IPS-20b (cell line): ENCODE measurements at regions not wholly inside any gene's neighbourhood (a gene's known extent, or its start where the extent isn't known, plus 50 kb on each side); places are given as distances from the start of the nearest gene placed in this dataset.

Source experiments
- H3K27ac ChIP-seq: one replicate; pipeline ENCODE4 v1.5.1; 2013; ENCODE audit warnings: low read length
- H3K27me3 ChIP-seq: 2 replicates; pipeline ENCODE4 v1.6.1; 2013; ENCODE audit warnings: mild to moderate bottlenecking, low read length, inconsistent platforms; ENCODE audit not compliant: insufficient read depth
- H3K36me3 ChIP-seq: 2 replicates; pipeline ENCODE4 v1.6.1; 2013; ENCODE audit warnings: low read depth, mild to moderate bottlenecking, inconsistent platforms, low read length, moderate library complexity; ENCODE audit not compliant: insufficient read depth
- H3K4me1 ChIP-seq: 2 replicates; pipeline ENCODE4 v1.6.1; 2013; ENCODE audit warnings: mild to moderate bottlenecking, control low read depth, inconsistent platforms, low read length, moderate library complexity; ENCODE audit not compliant: insufficient read depth
- H3K4me3 ChIP-seq: 2 replicates; pipeline ENCODE4 v1.5.1; 2013; ENCODE audit warnings: mild to moderate bottlenecking, low read length, inconsistent platforms
- H3K9ac ChIP-seq: 2 replicates; pipeline ENCODE4 v1.6.1; 2013; ENCODE audit warnings: low read depth, mild to moderate bottlenecking, inconsistent platforms, low read length, moderate library complexity
- H3K9me3 ChIP-seq: 2 replicates; pipeline ENCODE4 v1.6.1; 2013; ENCODE audit warnings: mild to moderate bottlenecking, low read depth, low read length, inconsistent platforms; ENCODE audit not compliant: insufficient read depth

DNA sequence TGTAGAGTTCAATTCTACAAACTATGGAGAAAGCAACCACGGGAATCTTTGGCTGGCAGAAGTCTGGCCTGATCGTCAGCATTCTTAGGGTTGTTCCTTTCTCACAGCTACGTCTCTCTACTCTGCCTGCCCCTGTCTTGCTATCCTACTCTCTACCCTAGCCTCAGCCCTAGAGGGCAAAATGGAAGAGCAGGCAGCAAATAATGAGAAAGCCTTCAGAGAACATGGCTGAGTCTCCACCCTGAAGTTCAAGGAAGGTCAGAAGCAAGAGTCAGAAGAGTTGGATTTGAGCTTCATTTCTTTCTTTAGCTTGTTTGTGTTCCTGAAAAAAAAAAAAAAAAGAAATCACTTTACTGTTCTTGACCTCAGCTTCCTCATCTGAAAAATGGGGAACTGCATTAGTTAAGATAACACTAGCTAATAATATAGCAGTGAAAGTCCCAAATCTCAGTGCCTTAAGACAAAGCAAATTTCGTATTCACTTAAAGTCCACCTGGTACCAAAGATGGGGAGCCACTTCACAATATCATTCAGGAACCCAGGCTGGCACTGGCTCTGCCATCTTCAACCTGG, 50.2 kb upstream of the CCND2 start:
- Histone ChIP-seq H3K4me3 (no peak overlapping the region), H3K36me3 (no peaks in the 10 kb centered on the region), H3K4me1 (no peaks in the 10 kb centered on the region), H3K27ac (no peak overlapping the region), H3K27me3 (no peaks in the 10 kb centered on the region), H3K9ac (no peak overlapping the region), H3K9me3 (peaks cover 7% of the 10 kb centered on the region; the same call in 1 of the 2 replicates)

DNA sequence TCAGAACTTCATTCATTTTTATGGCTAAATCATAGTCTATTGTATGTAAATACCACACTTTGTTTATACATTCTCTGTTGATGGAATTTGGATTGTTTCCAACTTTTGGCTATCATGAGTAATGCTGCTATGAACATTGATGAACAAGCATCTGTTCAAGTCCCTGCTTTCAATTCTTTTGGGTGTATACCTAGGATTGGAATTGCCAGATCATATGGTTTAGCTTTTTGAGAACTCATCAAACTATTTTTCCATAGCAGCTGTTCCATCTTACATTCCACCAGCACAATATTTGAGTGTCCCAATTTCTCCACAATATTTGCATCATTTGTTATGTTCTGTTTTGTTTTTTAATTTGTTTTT, 52.3 kb upstream of the CCND2 start:
- no peak overlapping the region for H3K9ac ChIP-seq
- no peaks in the 10 kb centered on the region for H3K27me3 ChIP-seq
- H3K9me3 ChIP-seq = peaks cover 7% of the 10 kb centered on the region; the same call in 1 of the 2 replicates
- H3K27ac ChIP-seq = no peak overlapping the region
- peaks cover 5% of the 10 kb centered on the region; the same call in 1 of the 2 replicates for H3K4me1 ChIP-seq
- no peaks in the 10 kb centered on the region for H3K36me3 ChIP-seq
- no peak overlapping the region for H3K4me3 ChIP-seq

DNA sequence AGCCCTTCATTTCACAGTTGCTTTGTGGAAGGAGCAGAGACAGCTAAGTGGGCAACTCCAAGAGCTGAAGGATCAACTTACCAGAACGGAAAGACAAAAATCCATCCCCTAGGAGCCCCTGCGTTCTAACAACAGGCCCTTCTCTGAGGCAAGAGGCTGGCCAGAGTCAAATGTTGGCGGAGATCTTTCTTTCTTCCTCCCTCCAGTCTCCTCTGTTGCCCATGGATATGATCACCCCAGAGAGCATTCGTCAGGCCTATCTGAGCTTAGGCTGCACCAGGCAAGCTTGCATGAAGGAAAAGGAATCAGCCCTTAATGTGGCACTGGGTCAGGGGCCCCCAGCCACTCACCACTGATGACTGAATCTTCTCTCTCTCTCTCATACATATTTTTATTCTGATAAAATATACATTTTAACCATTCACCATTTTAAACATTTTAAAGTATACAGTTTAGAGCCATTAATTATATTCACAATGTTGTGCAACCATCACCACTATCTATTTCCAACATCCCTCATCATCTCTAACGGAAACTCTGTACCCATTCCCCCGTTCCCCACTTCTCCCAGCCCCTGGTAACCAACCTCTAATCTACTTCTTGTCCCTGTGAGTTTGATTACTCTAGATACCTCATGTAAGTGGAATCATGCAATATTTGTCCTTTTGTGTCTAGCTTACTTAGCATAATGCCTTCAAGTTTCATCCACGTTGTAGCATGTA, 52.9 kb upstream of the CCND2 start:
- Histone ChIP-seq H3K9me3 (peaks cover 7% of the 10 kb centered on the region; the same call in 1 of the 2 replicates), H3K27ac (no peak overlapping the region), H3K4me3 (no peak overlapping the region), H3K4me1 (peaks cover 7% of the 10 kb centered on the region; the same call in 1 of the 2 replicates), H3K9ac (no peak overlapping the region), H3K36me3 (no peaks in the 10 kb centered on the region), H3K27me3 (no peaks in the 10 kb centered on the region)

DNA sequence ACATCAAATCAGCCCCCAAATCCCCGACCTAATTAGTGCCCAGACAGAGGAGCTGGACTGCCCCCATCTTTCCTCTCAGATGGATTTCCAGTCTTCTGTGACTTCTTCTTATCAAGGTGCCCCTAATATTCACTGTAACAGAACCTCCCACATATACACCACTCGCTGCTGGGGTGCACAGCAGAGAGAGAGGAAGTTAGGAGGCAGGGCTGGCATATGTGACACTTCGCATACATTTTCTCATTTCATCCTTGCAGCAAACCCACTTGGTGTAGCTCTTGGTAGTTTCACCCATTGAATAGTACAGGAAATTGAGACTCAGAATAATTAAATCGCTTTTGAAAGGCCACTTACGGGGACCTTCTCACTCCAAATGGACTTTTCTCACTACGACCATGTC, 56.5 kb upstream of the CCND2 start:
- no peak overlapping the region for H3K27ac ChIP-seq
- H3K4me3 ChIP-seq = no peak overlapping the region
- H3K9ac ChIP-seq = no peak overlapping the region
- H3K36me3 ChIP-seq = no peaks in the 10 kb centered on the region
- 0 out of 2 replicates have a peak, but pooled peaks cover 2% of the 10 kb centered on the region for H3K9me3 ChIP-seq
- no peaks in the 10 kb centered on the region for H3K27me3 ChIP-seq
- H3K4me1 ChIP-seq = peaks cover 7% of the 10 kb centered on the region; the same call in 1 of the 2 replicates

DNA sequence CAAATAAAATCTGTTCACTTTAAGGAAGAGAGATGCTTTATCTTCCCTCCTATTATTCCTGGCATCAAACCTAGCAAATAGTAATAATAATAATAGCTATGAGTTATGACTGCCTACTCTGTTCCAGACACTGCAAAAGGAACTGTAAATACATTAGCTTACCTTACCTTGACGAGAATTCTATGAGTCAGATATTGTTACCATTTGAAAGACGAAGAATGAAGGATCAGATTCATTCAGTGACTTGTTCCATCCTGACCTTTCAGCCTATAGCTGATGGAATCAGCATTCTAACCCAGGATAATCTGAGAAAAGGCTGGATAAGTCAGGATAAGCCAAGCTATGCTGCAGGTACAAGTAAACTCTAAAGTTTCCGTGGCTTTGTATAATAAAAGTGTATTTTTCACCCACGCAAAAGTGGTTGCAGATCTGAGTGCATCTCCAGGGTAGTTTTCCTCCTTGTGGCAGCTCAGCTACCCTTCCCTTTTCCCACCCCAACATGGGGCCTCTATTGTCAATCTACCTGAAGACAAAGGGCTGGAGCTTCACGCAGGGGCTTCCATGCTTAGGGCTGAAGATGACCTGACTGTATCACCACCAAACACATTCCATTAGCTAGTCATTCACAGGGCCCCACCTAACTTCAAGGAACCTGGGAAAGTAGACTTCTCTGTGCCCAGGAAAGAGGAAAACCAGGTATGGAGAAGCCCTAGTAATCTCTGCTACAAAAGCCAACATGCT, 57.2 kb upstream of the CCND2 start:
- H3K27ac ChIP-seq = no peak overlapping the region
- no peaks in the 10 kb centered on the region for H3K36me3 ChIP-seq
- peaks cover 7% of the 10 kb centered on the region; the same call in 1 of the 2 replicates for H3K4me1 ChIP-seq
- H3K27me3 ChIP-seq = no peaks in the 10 kb centered on the region
- H3K9me3 ChIP-seq = no peaks in the 10 kb centered on the region
- no peak overlapping the region for H3K9ac ChIP-seq
- H3K4me3 ChIP-seq = no peak overlapping the region

DNA sequence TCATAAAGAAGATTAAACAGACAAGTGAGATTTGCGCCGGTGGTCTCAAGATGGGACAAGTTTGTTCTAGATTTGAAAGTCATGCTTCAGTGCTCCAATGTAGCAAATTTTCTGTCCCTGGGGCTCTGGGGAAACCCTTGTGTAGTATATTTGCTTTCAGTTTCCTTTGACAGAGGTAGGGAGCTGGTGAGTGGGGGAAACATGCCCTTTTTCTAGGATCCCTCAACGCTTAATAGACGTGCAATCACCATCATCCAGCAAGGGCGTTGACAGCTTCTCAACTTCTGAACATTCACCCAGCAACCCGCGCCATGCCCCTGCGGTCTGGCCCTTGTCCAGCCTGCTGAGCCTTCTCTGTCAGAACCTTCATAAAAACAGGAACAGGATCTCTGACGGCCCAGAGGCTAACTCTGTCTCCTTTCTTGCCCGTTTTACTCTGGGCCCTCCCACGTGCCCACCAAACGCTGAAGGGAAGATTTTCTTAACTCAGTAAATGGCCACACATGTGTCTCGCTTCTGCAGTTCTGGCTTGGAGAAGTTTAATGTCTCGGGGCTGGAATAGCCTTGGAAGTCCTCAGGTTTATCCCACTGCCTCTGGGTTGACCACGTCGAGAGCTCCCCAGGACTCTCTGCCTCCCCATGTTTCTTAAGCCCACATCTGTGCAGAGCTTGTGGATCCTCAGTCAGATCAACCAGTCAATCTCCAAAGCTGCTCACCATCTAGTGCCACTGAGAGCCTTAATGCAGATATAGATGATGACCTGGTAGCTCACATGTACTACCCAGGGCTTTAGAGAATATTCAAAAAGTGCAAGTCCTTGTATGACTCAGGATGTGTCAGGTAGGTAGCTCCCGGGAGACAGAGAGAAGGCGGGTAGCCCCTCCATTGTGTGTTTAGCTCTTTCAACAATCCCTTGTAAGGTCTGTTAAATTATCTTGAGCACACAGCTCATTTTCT, 58.1 kb upstream of the CCND2 start:
- no peak overlapping the region for H3K4me3 ChIP-seq

DNA sequence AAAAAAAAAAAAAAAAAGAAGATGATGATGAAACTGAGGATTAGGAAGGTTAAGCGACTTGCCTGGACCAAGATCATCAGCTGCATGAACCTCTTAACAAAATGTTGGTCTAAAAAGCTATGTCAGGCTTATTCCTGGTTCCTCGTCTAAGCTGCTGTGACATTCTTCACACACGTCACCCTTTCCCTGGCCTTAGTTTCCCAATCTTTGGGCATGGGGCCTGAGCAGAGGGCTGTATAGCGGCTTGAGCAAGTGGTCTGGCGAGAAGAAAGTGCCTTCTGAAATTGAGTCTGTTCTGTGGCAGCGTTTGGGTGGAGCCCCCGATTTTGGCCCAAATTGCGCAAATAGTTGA, 58.7 kb upstream of the CCND2 start:
- Histone ChIP-seq H3K27ac (no peak overlapping the region), H3K4me3 (no peak overlapping the region), H3K27me3 (no peaks in the 10 kb centered on the region)

More for the DNA sequence above, 58.1 kb upstream of the CCND2 start:
- Histone ChIP-seq H3K4me1 (peaks cover 7% of the 10 kb centered on the region; the same call in 1 of the 2 replicates), H3K36me3 (no peaks in the 10 kb centered on the region), H3K9ac (no peak overlapping the region), H3K9me3 (no peaks in the 10 kb centered on the region), H3K27ac (no peak overlapping the region), H3K27me3 (no peaks in the 10 kb centered on the region)

DNA sequence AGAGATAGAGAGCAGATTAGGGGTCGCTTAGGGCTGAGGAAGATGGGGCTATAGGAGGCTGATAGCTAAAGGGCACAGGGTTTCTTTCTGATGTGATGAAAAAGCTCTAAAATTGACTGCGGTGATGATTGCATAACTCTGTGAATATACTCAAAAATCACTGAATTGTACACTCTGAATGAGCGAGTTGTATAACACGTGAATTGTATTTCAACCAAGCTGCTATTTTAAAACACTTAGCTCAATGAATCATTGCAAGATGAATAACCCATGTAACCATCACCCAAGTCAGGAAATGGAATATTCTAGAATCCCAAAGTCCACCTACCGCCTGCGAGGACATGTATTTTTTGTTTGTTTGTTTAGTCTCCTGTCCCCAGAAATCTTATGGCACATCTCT, 60.1 kb upstream of the CCND2 start:
- Histone ChIP-seq H3K4me3 (no peak overlapping the region), H3K9me3 (no peaks in the 10 kb centered on the region), H3K4me1 (peaks cover 7% of the 10 kb centered on the region; the same call in 1 of the 2 replicates), H3K36me3 (no peaks in the 10 kb centered on the region), H3K27ac (no peak overlapping the region), H3K9ac (no peak overlapping the region), H3K27me3 (no peaks in the 10 kb centered on the region)

More for the DNA sequence above, 58.7 kb upstream of the CCND2 start:
- no peak overlapping the region for H3K9ac ChIP-seq
- H3K4me1 ChIP-seq = peaks cover 7% of the 10 kb centered on the region; the same call in 1 of the 2 replicates
- no peaks in the 10 kb centered on the region for H3K36me3 ChIP-seq
- no peaks in the 10 kb centered on the region for H3K9me3 ChIP-seq

DNA sequence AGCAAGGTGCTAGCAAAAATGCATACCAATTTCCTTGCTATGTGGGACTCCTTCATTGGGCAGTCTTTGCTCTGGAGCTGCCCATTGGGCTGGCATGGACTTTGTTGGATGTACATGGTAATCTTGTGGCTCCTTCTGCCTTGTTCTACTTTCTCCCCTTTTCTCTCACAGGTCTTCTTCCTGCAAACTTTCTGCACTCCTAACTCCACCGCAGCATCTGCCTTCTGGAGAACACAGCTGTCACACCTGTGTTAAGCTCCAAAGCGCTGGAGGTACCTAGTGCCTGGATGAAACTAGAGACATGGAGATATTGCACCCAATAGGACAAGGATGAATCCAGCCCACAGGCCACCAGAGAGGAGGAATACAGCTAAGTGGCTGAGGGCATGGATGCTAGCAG, 60.7 kb upstream of the CCND2 start:
- H3K27me3 ChIP-seq = no peaks in the 10 kb centered on the region
- H3K27ac ChIP-seq = no peak overlapping the region
- H3K4me1 ChIP-seq = peaks cover 7% of the 10 kb centered on the region; the same call in 1 of the 2 replicates
- no peak overlapping the region for H3K9ac ChIP-seq
- no peak overlapping the region for H3K4me3 ChIP-seq
- H3K36me3 ChIP-seq = no peaks in the 10 kb centered on the region
- H3K9me3 ChIP-seq = no peaks in the 10 kb centered on the region

DNA sequence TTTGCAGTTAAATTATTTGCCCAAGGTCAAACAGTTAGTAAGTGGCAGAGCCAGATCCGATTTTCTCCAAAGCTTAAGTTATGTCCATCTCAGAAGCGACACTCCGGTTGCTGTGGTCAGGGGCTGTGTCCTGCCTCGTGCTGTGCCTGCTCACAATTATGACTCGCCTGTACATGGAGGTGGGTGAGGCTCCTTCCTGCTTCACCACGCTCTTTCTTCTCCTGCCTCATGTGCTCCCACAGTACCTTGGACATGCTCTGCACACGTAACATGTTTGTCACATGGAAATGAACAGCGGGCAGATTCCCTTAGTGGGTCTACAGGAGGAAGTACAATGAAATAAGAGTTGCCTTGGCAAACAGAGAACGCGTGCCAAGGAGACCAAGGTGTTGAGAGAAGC, 62.2 kb upstream of the CCND2 start:
- Histone ChIP-seq H3K4me1 (peaks cover 3% of the 10 kb centered on the region; the same call in 1 of the 2 replicates), H3K27ac (no peak overlapping the region), H3K27me3 (no peaks in the 10 kb centered on the region), H3K9me3 (no peaks in the 10 kb centered on the region), H3K4me3 (no peak overlapping the region), H3K36me3 (no peaks in the 10 kb centered on the region), H3K9ac (no peak overlapping the region)

DNA sequence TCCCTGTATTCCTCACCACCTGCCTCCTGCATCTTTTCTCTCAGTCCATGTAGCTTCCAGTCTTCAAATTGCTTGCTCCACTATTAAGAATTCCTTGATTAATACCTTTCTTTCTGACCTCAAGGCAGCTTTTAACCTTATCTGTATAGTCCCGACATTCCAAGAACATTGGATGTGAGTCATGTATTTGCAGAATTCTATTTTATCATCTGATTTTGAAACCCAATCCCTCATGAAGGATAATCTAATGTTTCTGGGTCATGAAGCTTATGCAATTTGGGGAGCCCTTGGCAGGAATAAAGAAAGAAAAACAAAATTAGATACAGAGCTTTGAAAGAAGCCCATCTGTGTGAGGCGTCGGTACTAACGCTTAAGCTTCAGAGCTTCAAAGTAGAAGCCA, 63.4 kb upstream of the CCND2 start:
- Histone ChIP-seq H3K4me3 (no peak overlapping the region), H3K27ac (no peak overlapping the region), H3K4me1 (peaks cover 3% of the 10 kb centered on the region; the same call in 1 of the 2 replicates), H3K9me3 (no peaks in the 10 kb centered on the region), H3K9ac (no peak overlapping the region), H3K27me3 (no peaks in the 10 kb centered on the region), H3K36me3 (no peaks in the 10 kb centered on the region)
